Medulla oblongata (tissue), 1 donor: ENCODE measurements at regions not wholly inside any gene's neighbourhood (a gene's known extent, or its start where the extent isn't known, plus 50 kb on each side); places are given as distances from the start of the nearest gene placed in this dataset.

ENCODE experiments used
- DNase-seq: peaks from one replicate; pipeline ENCODE4 v3.0.0-alpha.2; 2015; ENCODE audit errors: extremely low spot score

DNA sequence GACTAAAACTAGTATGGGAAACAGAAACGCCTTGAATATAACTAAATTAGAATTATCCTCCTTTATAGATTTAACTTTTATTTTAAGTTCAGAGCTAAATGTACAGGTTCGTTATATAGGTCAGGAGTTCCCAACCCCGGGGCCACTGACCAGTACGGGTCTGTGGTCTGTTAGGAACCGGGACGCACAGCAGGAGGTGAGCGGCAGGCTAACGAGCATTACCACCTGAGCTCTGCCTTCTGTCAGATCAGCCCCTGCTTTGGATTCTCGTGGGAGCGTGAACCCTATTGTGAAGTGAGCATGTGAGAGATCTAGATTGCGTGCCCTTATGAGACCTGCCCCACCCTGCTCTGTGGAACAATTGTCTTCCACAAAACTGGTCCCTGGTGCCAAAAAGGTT lies 51.0 kb downstream of the FAT4 start:
- DNase-seq = no peak

- no peak for DNase-seq
These were observed 53.4 kb downstream of the FAT4 start for GRCh38 chr4:125368146-125368545.

- DNase-seq = no peak
These were observed 53.9 kb downstream of the FAT4 start for GRCh38 chr4:125368671-125369081.

GRCh38 chr4:125369098-125369497 lies 54.3 kb downstream of the FAT4 start:
- DNase-seq = no peak

DNA sequence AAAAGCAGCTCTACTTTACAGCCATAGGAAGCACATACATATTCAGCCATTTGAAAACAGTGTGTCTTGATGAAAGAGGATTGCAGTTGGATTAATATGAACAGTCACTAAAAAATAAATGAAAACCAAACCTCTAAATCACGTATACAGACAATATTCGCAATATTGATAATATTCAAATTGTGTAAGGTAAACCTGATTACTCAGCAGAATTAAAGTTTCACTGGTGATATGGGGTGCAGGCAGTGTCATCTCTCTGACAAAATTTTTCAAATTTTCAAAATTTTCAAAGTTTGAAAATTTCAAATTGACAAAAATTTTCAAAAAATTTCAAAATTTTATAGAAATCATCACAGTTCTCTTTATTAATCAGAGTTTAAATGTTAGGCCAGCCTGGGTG lies 55.7 kb downstream of the FAT4 start:
- DNase-seq = no peak

GRCh38 chr4:125382995-125383394 lies 68.2 kb downstream of the FAT4 start:
- no peak for DNase-seq

DNA sequence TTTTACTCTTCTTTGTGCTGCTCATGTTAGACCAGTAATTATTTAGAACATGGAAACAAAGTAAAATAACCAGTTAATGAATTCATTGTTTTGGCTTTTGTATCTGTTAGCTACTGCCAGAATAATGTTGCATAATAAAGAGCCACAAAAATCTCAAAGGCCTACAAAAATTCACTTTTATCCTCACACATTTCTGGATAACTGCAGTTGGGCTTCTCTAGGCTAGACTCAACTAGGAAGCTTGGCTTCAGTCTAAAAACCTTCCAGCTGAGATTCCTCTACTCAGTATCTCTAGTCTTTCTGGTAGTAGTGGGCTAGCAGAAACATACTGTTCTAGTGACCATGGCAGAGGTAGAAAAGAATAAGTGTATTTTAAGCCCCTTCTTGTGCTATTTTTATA lies 73.0 kb downstream of the FAT4 start:
- DNase-seq = no peak

DNA sequence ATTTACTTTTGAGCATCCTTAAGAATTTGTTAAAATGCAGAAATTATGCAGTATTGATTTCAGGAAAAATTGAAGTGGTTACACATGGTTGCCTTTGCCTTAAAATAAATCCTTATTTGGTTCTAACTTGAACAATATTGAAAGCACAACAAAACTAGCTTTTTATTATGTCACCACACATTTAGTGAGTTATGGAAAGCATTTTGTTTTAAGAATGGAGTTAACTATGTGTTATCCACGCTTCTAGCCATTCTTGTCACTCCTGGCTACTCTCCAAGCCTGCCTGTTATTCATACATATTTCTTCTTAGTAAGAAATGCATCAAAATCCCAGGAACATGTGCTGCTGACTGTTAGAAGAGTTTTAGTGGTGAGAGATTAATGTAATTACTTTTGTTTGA lies 73.9 kb downstream of the FAT4 start:
- DNase-seq = no peak

GRCh38 chr4:125389713-125390112 lies 75.0 kb downstream of the FAT4 start:
- no peak for DNase-seq

- no peak for DNase-seq
These were observed 75.4 kb downstream of the FAT4 start for GRCh38 chr4:125390126-125390525.

- no peak for DNase-seq
These were observed 76.0 kb downstream of the FAT4 start for GRCh38 chr4:125390727-125391126.

- DNase-seq = no peak
These were observed 77.9 kb downstream of the FAT4 start for GRCh38 chr4:125392694-125393093.

DNA sequence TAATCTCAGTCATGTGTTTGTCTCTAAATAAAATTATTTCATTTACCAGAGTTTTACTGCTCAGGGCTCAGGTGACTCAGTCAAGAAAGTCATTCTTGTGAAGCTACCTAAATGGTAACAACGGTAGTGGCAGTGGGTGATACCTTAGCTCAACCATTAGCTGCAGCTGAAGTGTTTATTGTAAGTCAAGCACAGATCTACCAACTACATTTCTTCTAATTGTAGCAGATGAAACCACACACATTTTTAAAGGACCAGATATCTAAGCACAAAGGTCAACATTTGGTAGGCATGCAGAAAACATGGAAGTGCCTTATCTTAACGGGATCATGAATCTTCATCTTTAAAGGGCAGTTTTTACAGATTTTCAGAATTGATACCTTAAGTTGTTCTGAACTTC lies 79.1 kb downstream of the FAT4 start:
- DNase-seq = no peak

DNA sequence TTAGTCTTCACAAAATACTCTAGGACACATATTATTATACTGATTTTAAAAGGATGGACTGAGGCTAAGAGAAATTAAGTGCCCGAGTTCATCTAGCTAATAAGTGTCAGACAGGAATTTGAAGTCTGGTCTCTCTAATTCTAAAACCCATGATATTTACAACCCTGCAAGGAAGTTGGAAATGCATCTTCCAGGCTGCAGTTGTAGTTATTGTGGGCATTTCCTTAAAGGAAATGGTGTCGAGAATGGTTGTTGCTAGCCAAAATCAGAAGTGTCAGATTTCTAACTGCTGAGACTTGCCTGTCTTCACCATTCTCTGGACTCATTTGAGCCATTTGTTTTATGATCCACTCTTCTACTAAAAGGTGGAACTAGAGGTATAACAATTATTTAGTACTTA lies 82.5 kb downstream of the FAT4 start:
- DNase-seq = no peak

- no peak for DNase-seq
These were observed 83.7 kb downstream of the FAT4 start for GRCh38 chr4:125398263-125399002.

- no peak for DNase-seq
These were observed 86.0 kb downstream of the FAT4 start for GRCh38 chr4:125400756-125401155.

DNA sequence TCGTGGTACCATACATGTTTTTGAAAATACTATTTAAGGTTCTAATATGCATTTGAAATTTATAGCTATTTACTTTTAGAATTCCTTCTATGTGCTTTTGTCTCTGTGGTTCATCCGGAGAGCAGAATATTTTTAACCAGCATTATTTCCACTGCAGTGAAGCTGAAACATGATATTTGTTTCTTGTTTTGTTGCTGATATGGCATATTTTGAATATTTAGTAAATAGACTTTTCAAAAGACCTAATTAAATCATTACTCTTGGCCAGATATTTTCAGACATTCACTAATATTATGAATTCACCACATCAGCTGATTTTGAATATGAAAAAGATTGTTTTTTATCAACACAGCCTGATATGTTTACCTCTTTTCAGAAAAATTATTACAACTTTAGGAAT lies 87.0 kb downstream of the FAT4 start:
- DNase-seq = no peak

GRCh38 chr4:125420526-125420925 lies 105.8 kb downstream of the FAT4 start:
- DNase-seq = no peak

DNA sequence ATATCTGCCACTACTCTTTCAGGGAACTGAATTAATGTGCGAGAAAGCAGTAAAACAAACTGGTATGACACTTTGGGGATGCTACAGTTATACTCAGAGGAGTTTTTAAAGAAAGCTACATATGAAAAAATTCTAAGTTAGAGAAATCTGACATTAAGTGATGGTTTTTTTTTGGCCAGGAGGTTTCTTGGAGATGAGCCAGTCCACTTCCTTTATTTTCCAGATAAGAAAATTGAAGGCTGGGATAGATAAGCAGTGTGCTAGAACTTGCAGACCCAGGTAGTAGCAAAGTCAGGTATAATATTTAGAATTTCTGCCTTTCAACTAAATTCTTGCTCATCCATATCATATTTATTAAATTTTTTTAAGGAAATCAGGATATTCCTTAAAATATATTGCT lies 106.8 kb downstream of the FAT4 start:
- DNase-seq = no peak

DNA sequence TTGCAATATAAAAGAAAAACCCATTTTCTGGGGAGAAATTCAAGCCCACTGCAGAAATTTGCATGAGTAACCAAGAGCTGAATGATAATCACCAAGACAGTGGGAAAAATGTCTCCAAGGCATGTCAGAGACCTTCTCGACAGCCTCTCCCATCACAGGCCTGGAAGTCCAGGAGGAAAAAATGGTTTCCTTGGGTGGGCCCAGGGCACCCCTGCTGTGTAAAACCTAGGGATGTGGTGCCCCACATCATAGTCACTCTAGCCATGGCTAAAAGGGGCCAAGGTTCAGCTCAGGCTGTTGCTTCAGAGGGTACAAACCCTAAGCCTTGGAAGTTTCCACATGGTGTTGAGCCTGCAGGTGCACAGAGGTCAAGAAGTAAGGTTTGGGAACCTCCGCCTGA lies 108.4 kb downstream of the FAT4 start:
- no peak for DNase-seq

DNA sequence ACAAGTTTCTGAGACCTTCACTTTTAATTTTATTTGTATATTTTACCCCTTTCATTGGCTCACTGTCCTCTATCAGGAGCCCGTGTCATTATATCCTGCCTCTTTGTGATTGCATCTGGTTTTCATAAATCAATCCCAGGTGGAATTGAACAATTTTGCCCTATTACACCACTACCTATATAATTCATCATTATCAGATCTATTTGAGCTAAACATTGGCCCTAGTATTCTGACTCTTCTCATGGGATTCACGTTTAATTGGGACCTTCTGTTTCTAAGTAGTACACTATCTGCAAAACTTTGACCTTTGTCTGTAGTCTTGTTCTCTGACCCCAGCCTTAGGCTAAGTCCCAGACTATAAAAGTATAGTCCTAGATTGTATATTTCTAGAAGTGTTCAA lies 114.1 kb downstream of the FAT4 start:
- DNase-seq = no peak

DNA sequence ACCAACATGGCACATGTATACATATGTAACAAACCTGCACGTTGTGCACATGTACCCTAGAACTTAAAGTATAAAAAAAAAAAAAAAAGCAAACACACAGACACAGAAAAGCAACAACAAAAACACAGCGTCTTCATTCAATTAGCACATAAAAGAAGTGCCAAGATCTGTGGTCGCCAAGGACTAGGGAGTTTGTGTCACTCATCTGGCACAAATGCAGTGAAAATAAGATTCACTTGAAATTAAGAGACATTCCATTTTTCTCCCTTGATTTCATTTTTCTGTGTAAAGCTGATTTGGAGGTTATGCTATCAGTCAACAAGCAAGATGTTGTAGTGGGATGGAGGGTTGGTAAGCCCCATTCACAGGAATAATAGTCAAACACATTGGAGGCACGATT lies 115.3 kb downstream of the FAT4 start:
- DNase-seq = no peak

DNA sequence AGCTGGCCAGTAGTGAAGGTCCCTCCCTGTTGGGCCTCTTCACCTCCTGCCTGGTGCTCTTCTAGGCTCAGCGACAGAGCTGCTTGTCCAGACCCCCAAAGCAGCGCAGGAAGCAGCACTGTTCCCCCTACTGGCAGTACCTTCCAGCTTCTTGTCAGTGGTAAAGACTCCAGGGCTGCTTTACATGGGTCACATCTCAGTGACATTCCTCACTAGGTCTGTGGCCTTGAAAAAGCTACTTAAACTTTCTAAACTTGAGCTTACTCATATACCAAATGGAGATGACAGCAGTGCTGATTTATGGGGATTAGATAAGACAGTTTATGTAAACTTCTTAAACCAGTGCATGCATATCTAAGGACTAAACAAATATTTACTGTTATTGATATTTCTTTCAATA lies 117.3 kb downstream of the FAT4 start:
- DNase-seq = peak; percentile 33

DNA sequence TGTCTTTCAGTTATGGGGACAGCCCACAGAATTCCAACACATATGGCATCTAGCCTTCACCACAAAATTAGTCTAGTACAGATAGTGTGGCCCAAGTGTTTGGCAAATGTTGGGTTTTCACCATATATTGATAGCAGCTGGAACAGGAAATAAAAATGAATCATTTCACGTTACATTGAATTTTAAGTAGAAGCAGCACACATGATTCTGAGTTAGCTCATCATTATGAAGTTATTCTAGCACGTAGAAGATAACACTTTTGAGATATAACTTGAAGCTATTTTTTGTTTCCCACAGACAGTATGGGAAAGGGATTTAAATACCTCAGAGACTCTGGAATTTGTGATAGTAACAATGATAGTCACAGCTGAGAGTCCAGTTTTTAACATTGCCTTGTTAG lies 118.7 kb downstream of the FAT4 start:
- no peak for DNase-seq
